Keratinocyte (primary cell): ENCODE measurements at regions not wholly inside any gene's neighbourhood (a gene's known extent, or its start where the extent isn't known, plus 50 kb on each side); places are given as distances from the start of the nearest gene placed in this dataset.

ENCODE experiments used
- DNase-seq: peaks from one replicate; pipeline ENCODE4 v3.0.0-alpha.2; 2011; ENCODE audit warnings: low read depth, missing footprints, low spot score
- FAIRE-seq: peaks from 2 replicates; lab custom pipeline; 2011; peaks lifted over from hg19 to GRCh38; lab: Jason Lieb, UNC
- H2AFZ ChIP-seq: 2 replicates; pipeline ENCODE4 v1.6.0; 2012; ENCODE audit warnings: low read length, control low read depth, inconsistent platforms; ENCODE audit not compliant: control insufficient read depth
- H3K27ac ChIP-seq: 2 replicates; pipeline ENCODE4 v1.5.1; 2011; ENCODE audit warnings: low read length; ENCODE audit not compliant: control insufficient read depth, insufficient read depth
- H3K27me3 ChIP-seq: 3 replicates; pipeline ENCODE4 v1.6.0; 2011; ENCODE audit warnings: low read length; ENCODE audit not compliant: control insufficient read depth, insufficient read depth; ENCODE audit errors: extremely low read depth
- H3K36me3 ChIP-seq, 2 experiments: 2 replicates in 1 of 2; 3 replicates in 1 of 2; pipeline ENCODE4 v1.5.1; 2011; ENCODE audit warnings: low read length in 2 of 2, mild to moderate bottlenecking in 1 of 2; ENCODE audit not compliant: control insufficient read depth in 2 of 2, insufficient read depth in 2 of 2; ENCODE audit errors: extremely low read depth in 1 of 2
- H3K4me1 ChIP-seq: 3 replicates; pipeline ENCODE4 v1.5.1; 2011; ENCODE audit warnings: low read length; ENCODE audit not compliant: control insufficient read depth, insufficient read depth; ENCODE audit errors: extremely low read depth
- H3K4me2 ChIP-seq: 3 replicates; pipeline ENCODE4 v1.6.0; 2011; ENCODE audit warnings: low read depth, low read length; ENCODE audit not compliant: control insufficient read depth, insufficient read depth; ENCODE audit errors: extremely low read depth
- H3K4me3 ChIP-seq, 3 experiments: fragments of 200-600 bp in 1 of 3; sonication (generic) in 1 of 3; 2 replicates in 2 of 3; 3 replicates in 1 of 3; pipeline ENCODE4 v1.5.1; 2011 to 2016; ENCODE audit warnings: low read length in 3 of 3, mild to moderate bottlenecking in 3 of 3, control low read depth in 2 of 3, inconsistent platforms in 1 of 3, low read depth in 1 of 3, mixed read lengths in 1 of 3, mixed run types in 1 of 3, moderate library complexity in 1 of 3; ENCODE audit not compliant: control insufficient read depth in 2 of 3, insufficient read depth in 2 of 3; ENCODE audit errors: extremely low read depth in 1 of 3
- H3K79me2 ChIP-seq: 2 replicates; pipeline ENCODE4 v1.6.0; 2012; ENCODE audit warnings: low read length; ENCODE audit not compliant: control insufficient read depth, insufficient read depth
- H3K9ac ChIP-seq: 3 replicates; pipeline ENCODE4 v1.6.0; 2011; ENCODE audit warnings: low read length; ENCODE audit not compliant: control insufficient read depth, insufficient read depth; ENCODE audit errors: extremely low read depth
- H3K9me1 ChIP-seq: 3 replicates; pipeline ENCODE4 v1.6.0; 2011; ENCODE audit warnings: low read length; ENCODE audit not compliant: control insufficient read depth, insufficient read depth; ENCODE audit errors: extremely low read depth
- H3K9me3 ChIP-seq: 2 replicates; pipeline ENCODE4 v1.5.1; 2012; ENCODE audit warnings: low read depth, low read length; ENCODE audit not compliant: control insufficient read depth
- H4K20me1 ChIP-seq: 3 replicates; pipeline ENCODE4 v1.6.0; 2011; ENCODE audit warnings: low read length; ENCODE audit not compliant: control insufficient read depth, insufficient read depth; ENCODE audit errors: extremely low read depth
- EZH2 ChIP-seq: IDR thresholded peaks from one replicate; pipeline ENCODE4 v1.6.1; 2012; ENCODE audit warnings: inconsistent platforms, mild to moderate bottlenecking, low read length, moderate library complexity
- dilution Hi-C: fragments of 300-500 bp; cut with MboI; formaldehyde crosslinking; loops from one replicate; pipeline ENCODE4 v1.7.0; 2020; ENCODE audit warnings: low sequenced_read_pairs; ENCODE audit not compliant: extremely low pct_ligation_motif_present
- TF ChIP-seq, protein P1 (sequence below), 3 experiments: IDR thresholded peaks in 1 of 3; conservative IDR thresholded peaks in 1 of 3; optimal IDR thresholded peaks in 1 of 3; 2 replicates in 2 of 3; 3 replicates in 1 of 3; pipeline versions ENCODE3 to v1.5.1; 2011; ENCODE audit warnings: low read length in 3 of 3, mild to moderate bottlenecking in 3 of 3, moderate library complexity in 2 of 3, control low read depth in 1 of 3, inconsistent platforms in 1 of 3; ENCODE audit not compliant: insufficient read depth in 2 of 3; ENCODE audit errors: extremely low read depth in 1 of 3

DNA sequence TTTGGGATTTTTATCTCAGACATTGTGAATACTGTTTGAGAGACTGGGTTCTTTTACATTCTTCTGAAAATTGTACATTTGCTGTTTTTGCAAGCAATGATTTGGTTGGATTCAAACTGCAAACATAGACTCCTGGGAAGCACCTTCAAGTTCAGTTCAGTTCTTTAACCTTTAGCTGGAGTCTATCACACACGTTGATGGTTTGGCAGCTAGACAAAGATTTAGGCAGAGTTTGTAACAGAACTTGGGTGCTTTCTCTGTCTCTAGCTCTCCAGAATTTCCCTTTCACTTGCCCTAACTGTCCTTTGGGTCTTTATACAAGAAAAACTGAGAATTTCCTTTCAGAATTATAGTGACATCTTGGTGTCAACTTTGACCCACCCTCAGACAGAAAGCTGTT lies 556.6 kb downstream of the DIAPH3 start:
- H2AFZ ChIP-seq = no peak overlapping the region
- H3K9me1 ChIP-seq = no peaks in the 10 kb centered on the region
- dilution Hi-C loops = no loop called here
- H3K4me2 ChIP-seq = no peak overlapping the region
- H3K4me1 ChIP-seq = no peaks in the 10 kb centered on the region
- H4K20me1 ChIP-seq = no peaks in the 10 kb centered on the region
- TF ChIP-seq, protein P1, sequence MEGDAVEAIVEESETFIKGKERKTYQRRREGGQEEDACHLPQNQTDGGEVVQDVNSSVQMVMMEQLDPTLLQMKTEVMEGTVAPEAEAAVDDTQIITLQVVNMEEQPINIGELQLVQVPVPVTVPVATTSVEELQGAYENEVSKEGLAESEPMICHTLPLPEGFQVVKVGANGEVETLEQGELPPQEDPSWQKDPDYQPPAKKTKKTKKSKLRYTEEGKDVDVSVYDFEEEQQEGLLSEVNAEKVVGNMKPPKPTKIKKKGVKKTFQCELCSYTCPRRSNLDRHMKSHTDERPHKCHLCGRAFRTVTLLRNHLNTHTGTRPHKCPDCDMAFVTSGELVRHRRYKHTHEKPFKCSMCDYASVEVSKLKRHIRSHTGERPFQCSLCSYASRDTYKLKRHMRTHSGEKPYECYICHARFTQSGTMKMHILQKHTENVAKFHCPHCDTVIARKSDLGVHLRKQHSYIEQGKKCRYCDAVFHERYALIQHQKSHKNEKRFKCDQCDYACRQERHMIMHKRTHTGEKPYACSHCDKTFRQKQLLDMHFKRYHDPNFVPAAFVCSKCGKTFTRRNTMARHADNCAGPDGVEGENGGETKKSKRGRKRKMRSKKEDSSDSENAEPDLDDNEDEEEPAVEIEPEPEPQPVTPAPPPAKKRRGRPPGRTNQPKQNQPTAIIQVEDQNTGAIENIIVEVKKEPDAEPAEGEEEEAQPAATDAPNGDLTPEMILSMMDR (optimal IDR thresholded peaks at IDR 0.05 in 1 of 3, IDR thresholded peaks at IDR 0.05 in 1 of 3, conservative IDR thresholded peaks at IDR 0.05 in 1 of 3; ENCODE audit: extremely low read depth in 1 of 3, insufficient read depth in 2 of 3, low read length in 3 of 3) = no peak
- TF ChIP-seq EZH2 = no peak
- no peaks in the 10 kb centered on the region for H3K27me3 ChIP-seq
- no peaks in the 10 kb centered on the region for H3K9me3 ChIP-seq
- H3K79me2 ChIP-seq = no peaks in the 10 kb centered on the region
- H3K9ac ChIP-seq = no peak overlapping the region
- no peak overlapping the region for H3K27ac ChIP-seq
- no peak for FAIRE-seq
- no peaks in the 10 kb centered on the region for H3K36me3 ChIP-seq
- no peak for DNase-seq
- H3K4me3 ChIP-seq = no peak overlapping the region

GRCh38 chr13:59607780-59608233 lies 555.9 kb downstream of the DIAPH3 start:
- no peak for DNase-seq

More at GRCh38 chr13:59607780-59608233, 555.9 kb downstream of the DIAPH3 start:
- no peaks in the 10 kb centered on the region for H4K20me1 ChIP-seq
- no peak overlapping the region for H3K9ac ChIP-seq
- FAIRE-seq = no peak
- no peaks in the 10 kb centered on the region for H3K79me2 ChIP-seq
- H3K9me1 ChIP-seq = no peaks in the 10 kb centered on the region
- H3K4me2 ChIP-seq = no peak overlapping the region
- H3K4me1 ChIP-seq = no peaks in the 10 kb centered on the region
- no peaks in the 10 kb centered on the region for H3K36me3 ChIP-seq
- no peak overlapping the region for H3K4me3 ChIP-seq
- H3K27me3 ChIP-seq = no peaks in the 10 kb centered on the region
- H3K27ac ChIP-seq = no peak overlapping the region
- dilution Hi-C loops = no loop called here
- H2AFZ ChIP-seq = no peak overlapping the region
- H3K9me3 ChIP-seq = no peaks in the 10 kb centered on the region
- TF ChIP-seq EZH2 = no peak
- TF ChIP-seq, protein P1 (optimal IDR thresholded peaks at IDR 0.05 in 1 of 3, IDR thresholded peaks at IDR 0.05 in 1 of 3, conservative IDR thresholded peaks at IDR 0.05 in 1 of 3; ENCODE audit: extremely low read depth in 1 of 3, insufficient read depth in 2 of 3, low read length in 3 of 3) = no peak
